Dermis blood vessel endothelial cell (primary cell): ENCODE measurements at regions not wholly inside any gene's neighbourhood (a gene's known extent, or its start where the extent isn't known, plus 50 kb on each side); places are given as distances from the start of the nearest gene placed in this dataset.

ENCODE experiments used
- DNase-seq: peaks from one replicate; pipeline ENCODE4 v3.0.0; 2010

- DNase-seq, result no peak
Observed at GRCh38 chr2:19131871-19132270, 226.6 kb downstream of the OSR1 start.

GRCh38 chr2:19128148-19128547 is 230.3 kb downstream of the OSR1 start:
- no peak for DNase-seq

DNA sequence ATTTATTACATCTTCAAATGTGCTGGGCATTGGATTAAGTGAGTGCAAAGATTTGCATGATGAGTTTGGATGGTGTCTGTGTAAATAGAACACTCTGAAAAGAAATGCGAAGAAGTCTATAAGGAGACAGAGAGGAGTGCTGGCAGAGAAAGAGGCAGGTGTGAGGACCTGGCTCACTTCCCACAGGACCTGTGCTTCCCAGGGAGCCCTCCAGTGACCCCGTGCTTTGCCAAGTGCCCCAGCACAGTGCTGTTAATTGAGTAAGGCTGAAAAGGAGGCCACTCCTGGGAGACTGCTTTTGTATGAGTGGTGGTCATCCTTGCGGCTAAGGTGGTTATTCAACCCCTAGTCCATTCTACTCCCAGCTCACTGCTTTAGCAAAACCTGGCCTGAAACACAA is 230.8 kb downstream of the OSR1 start:
- no peak for DNase-seq

GRCh38 chr2:19125901-19126680 is 232.3 kb downstream of the OSR1 start:
- no peak for DNase-seq

- no peak for DNase-seq
Observed at GRCh38 chr2:19124135-19124534, 234.3 kb downstream of the OSR1 start.

- DNase-seq, result no peak
Observed at GRCh38 chr2:19123556-19123955, 234.9 kb downstream of the OSR1 start.

DNA sequence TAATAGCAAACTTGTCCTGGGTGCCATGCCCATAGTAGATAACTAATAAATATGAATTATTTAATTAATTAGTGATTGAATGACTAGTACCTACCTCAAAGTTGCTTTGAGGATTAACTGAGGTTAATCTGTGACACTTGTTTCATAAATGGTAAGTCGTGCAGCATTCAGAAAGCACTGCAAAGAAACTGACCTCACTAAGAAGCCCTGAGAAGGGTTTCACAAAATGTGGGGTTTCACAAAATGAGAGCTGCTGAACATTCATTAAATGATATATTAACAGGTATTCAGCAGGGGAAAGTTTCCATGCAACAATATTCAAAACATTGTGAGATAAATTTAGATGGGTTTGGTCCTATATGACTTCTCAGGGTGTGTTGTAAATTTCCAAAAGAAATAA is 236.2 kb downstream of the OSR1 start:
- no peak for DNase-seq

DNA sequence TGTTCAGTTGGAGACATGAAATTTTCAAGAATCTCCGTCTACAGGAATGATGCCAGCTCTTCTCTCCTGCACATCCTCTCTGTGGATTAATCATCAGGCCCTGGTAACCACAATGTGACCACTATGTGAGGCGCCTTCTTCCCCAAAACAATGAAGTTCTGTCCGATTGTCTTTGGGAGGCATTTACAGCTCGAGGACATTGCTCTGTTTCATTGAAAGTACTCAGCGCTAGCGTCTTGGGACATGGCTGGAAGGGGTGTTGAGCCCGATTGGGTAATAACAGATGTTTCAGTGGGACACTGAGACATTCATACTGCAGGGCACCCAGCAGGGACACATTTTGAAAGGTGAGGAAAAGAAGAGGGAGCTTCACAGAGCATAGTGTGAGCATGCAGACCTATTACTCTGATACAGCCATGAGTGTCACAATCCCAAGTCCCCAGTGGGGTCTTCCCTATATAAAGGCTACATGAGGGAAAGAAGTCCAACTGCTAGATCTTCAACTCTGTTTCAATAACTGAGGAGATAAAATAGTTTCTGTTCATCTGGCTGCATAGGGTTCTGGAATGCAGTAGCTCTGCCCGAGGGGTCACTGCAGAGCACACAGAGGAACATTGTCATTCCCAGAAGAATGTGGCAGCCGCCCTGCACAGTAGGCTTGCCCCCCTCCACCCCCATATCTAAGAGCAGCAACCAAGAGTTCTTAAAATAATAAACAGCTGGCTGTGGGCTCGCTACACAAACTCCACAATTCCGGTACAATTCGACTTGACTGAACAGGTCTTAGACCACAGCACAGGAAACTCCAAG is 237.3 kb downstream of the OSR1 start:
- DNase-seq, result peak; percentile 17

DNA sequence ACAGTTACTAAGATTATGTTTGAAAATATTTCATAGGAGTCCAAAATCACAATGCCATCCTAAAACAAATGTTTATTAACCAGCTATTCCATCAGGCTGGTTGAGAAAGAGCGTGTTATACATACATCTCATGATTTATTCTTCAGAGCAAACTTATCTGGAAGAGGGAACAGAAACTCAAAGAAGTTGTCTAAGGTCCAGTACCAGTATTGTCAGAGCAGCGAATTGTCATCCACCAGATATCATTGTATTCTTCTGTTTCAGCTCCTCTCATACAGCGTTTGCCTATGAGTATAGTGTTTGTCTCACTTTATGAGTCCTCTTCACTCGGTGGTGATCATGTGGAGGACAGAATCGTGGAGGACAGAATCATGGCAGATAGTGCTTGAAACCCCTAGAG is 238.2 kb downstream of the OSR1 start:
- no peak for DNase-seq

- no peak for DNase-seq
Observed at GRCh38 chr2:19119326-19120001, 239.0 kb downstream of the OSR1 start.

DNA sequence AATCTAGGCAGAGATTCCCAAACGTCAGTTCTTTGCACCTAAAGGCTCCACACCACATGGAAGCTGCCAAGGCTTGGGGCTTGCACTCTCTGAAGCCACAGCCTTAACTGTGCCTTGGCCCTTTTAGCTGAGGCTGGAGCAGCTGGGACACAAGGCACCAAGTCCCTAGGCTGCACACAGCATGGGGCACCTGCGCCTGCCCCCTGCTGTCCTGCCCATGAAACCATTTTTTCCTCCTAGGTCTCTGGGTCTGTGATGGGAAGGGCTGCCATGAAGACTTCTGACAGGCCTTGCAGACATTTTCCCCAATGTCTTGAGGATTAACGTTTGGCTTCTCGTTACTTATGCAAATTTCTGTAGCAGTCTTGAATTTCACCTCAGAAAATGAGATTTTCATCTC is 241.5 kb downstream of the OSR1 start:
- no peak for DNase-seq

DNA sequence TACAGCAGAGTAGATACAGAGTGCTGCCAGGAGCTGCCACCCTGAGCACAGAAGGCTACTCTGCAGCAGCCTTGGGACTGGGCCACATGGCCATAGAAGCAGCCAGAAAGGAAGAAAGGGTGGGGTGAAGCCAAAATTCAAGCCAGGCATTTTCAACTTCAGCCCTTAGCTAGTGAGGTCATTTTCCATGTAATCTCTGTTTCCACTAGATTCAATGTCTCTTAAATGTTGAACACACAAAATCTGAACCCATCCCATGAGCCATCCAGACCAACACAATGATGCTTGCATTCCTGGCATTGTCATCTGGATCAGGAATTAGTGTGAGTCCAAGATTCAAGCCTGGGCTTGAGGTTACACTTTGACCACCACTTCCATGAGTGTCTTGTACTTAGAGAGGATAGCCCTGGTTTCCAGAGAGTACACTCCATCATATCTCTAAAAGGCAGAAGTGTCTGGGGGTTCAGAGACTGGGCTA is 243.6 kb downstream of the OSR1 start:
- DNase-seq, result no peak

GRCh38 chr2:19114126-19114525 is 244.3 kb downstream of the OSR1 start:
- DNase-seq, result no peak

DNA sequence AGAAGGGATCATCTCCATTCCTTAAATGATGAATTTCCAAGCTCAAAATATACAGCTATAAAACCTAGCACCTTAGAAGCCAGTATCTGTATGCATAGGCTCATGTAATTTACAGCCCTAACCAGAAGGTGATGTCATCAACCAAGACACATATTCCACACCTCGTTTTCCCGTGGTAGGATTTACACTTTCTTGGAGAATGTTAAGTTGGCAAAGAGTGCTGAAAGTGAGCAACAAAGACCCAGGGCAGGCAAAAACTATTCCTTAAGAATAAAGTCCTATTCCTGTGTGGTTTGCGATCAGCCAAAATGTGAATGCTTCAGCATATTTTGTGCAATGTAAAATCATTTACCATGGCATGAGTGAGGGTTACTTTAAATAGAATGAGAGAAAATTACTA is 247.1 kb downstream of the OSR1 start:
- no peak for DNase-seq

DNA sequence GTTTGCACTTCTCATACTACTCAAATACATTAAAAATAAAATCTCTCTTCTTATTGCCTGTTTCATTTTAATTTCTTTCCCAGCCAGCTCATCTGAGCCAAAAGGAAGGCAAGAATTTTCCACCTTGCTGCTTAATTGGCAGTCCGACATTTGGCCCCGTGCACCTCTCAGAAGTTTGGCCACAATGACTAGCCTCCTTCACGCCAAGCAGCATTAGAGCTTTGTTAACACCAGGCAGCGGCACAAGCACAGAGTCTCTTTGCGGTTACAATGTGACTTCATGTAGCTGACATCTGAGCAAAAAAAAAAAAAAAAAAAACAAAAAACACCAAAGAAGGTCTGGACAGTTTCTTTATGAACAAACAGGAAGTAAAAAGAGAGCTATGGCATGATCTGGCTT is 248.9 kb downstream of the OSR1 start:
- no peak for DNase-seq

GRCh38 chr2:19106376-19106775 is 252.0 kb downstream of the OSR1 start:
- no peak for DNase-seq

- DNase-seq, result no peak
Observed at GRCh38 chr2:19104503-19104902, 253.9 kb downstream of the OSR1 start.

GRCh38 chr2:19102696-19103423 is 255.6 kb downstream of the OSR1 start:
- no peak for DNase-seq

DNA sequence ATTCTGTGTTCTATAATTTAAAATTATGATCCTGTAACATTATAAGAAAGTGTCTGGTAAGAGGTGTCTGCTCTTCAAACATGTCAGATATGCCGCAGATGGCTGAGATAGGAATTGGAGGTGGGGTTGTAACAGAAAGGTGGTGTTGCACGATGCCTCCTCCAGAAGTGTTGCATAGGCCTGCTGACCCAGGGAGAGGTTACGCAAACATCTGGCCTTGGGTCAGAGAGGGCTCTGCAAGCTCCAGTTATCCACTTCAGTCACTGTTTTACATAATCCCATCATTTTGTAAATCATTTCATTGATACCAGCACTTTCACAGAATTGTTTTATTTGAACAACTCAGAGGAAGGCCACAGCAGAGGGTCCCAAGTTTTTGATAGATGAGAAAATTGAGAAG is 256.5 kb downstream of the OSR1 start:
- no peak for DNase-seq

- DNase-seq, result no peak
Observed at GRCh38 chr2:19100570-19100969, 257.9 kb downstream of the OSR1 start.

DNA sequence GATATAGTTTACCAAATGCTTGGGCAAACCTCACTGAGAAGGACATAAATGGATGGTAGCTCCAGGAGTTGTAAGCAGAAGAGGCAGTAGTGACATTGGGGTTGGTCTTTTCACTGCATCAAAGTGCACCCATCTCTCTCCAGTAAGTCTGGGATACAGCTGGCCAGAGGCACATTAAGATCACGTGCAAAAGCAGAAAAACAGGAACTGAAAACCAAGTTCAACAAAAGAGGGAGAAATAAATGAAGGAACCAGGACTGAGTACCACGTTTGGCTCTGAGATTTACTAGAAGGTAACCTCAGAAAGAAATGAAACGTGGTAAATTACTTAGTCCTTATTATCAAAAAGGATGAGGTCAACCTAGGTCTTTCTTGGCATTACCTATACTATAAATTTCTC is 259.2 kb downstream of the OSR1 start:
- DNase-seq, result no peak

DNA sequence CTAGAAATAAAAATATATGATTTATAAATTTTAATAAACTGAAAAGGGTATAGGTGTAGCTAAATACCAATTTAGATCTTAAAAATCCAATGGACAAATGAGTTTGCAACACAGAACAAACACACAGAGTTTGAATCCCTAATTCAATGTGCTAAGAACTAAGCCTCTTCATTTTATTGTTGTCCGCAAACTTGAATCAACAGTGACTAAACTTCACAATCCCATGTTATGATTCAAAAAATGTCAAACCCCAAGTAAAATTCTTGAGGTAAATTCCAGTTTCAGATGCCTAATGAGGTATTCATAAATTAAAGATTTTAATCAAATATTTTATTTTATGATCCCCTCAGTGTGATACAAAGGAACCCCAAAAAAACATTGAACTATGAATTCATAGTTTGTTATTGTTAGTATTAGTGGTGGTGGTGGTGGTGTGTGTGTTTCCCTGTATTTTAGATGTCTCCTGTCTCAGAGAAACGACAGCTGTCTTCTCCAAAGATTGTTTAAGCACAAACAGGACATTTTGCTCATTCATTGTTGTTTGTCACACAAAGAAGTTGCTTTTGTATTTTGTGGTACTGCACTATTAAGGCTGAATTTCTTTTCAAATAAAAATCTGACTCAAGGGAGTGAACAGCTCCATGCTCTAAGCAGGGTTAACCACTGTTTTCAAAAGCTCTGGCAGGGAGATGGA is 259.8 kb downstream of the OSR1 start:
- no peak for DNase-seq
